ENCODE measurements at regions not wholly inside any gene's neighbourhood (a gene's known extent, or its start where the extent isn't known, plus 50 kb on each side); places are given as distances from the start of the nearest gene placed in this dataset.

GRCh38 chr5:133905424-133905823 lies 63.0 kb downstream of the C5orf15 start:
- intact Hi-C loops (cut with DNase I): no loop called here
- H3K4me1 ChIP-seq: no peaks in the 10 kb centered on the region
- H3K9me3 ChIP-seq: no peaks in the 10 kb centered on the region
- H3K36me3 ChIP-seq: no peaks in the 10 kb centered on the region
- no peak for DNase-seq
- no peak for TF ChIP-seq CTCF (IDR thresholded peaks at IDR 0.05)
- TF ChIP-seq POLR2A (IDR thresholded peaks at IDR 0.05): no peak
- no peaks in the 10 kb centered on the region for H3K27me3 ChIP-seq
- WGBS (ENCODE audit: insufficient coverage, low coverage, low lambda C conversion rate, missing lambda C conversion rate): 83% methylated on average over 1 of the region's 8 CpGs
- H3K27ac ChIP-seq: no peak overlapping the region
- H3K4me3 ChIP-seq: no peak overlapping the region
- ATAC-seq: no peak

- 69% methylated on average over 4 of the region's 8 CpGs for WGBS (ENCODE audit: insufficient coverage, low coverage, low lambda C conversion rate, missing lambda C conversion rate)
Measured at GRCh38 chr5:133904641-133905040, 63.8 kb downstream of the C5orf15 start.

GRCh38 chr5:133902511-133903118 lies 65.8 kb downstream of the C5orf15 start:
- DNase-seq (no peak), ATAC-seq (no peak)
- H3K4me1 ChIP-seq: no peaks in the 10 kb centered on the region
- no peak for TF ChIP-seq POLR2A (IDR thresholded peaks at IDR 0.05)
- TF ChIP-seq CTCF (IDR thresholded peaks at IDR 0.05): no peak
- H3K36me3 ChIP-seq: no peaks in the 10 kb centered on the region
- H3K9me3 ChIP-seq: no peaks in the 10 kb centered on the region
- intact Hi-C loops (cut with DNase I): no loop called here
- no peak overlapping the region for H3K4me3 ChIP-seq
- WGBS (ENCODE audit: insufficient coverage, low coverage, low lambda C conversion rate, missing lambda C conversion rate): 56% methylated on average over 2 of the region's 11 CpGs
- no peak overlapping the region for H3K27ac ChIP-seq
- H3K27me3 ChIP-seq: no peaks in the 10 kb centered on the region

More at GRCh38 chr5:133904641-133905040, 63.8 kb downstream of the C5orf15 start:
- Histone ChIP-seq H3K4me1 (no peaks in the 10 kb centered on the region), H3K27ac (no peak overlapping the region), H3K4me3 (no peak overlapping the region), H3K9me3 (no peaks in the 10 kb centered on the region), H3K27me3 (no peaks in the 10 kb centered on the region), H3K36me3 (no peaks in the 10 kb centered on the region)
- DNase-seq (no peak), ATAC-seq (no peak)
- no peak for TF ChIP-seq CTCF (IDR thresholded peaks at IDR 0.05)
- no peak for TF ChIP-seq POLR2A (IDR thresholded peaks at IDR 0.05)
- intact Hi-C loops (cut with DNase I): no loop called here

GRCh38 chr5:133900534-133901270 lies 67.7 kb downstream of the C5orf15 start:
- DNase-seq (no peak), ATAC-seq (no peak)
- TF ChIP-seq POLR2A (IDR thresholded peaks at IDR 0.05): no peak
- TF ChIP-seq CTCF (IDR thresholded peaks at IDR 0.05): no peak
- no peaks in the 10 kb centered on the region for H3K4me1 ChIP-seq
- H3K27me3 ChIP-seq: no peaks in the 10 kb centered on the region
- H3K9me3 ChIP-seq: no peaks in the 10 kb centered on the region
- WGBS (ENCODE audit: insufficient coverage, low coverage, low lambda C conversion rate, missing lambda C conversion rate): 85% methylated on average over 7 of the region's 15 CpGs
- no peak overlapping the region for H3K27ac ChIP-seq
- H3K4me3 ChIP-seq: no peak overlapping the region
- intact Hi-C loops (cut with DNase I): no loop called here
- no peaks in the 10 kb centered on the region for H3K36me3 ChIP-seq

All from right lobe of liver (tissue), 6 donors.